ENCODE measurements at regions not wholly inside any gene's neighbourhood (a gene's known extent, or its start where the extent isn't known, plus 50 kb on each side); places are given as distances from the start of the nearest gene placed in this dataset.

GRCh38 chr13:106246242-106246641 lies 289.2 kb downstream of the EFNB2 start:
- in situ Hi-C loops (cut with HindIII; ENCODE audit: low sequenced_read_pairs) = no loop called here

- in situ Hi-C loops (cut with HindIII; ENCODE audit: low sequenced_read_pairs) = no loop called here
Measured at GRCh38 chr13:106243011-106243565, 292.4 kb downstream of the EFNB2 start.

- in situ Hi-C loops (cut with HindIII; ENCODE audit: low sequenced_read_pairs) = no loop called here
Measured at GRCh38 chr13:106241974-106242953, 293.2 kb downstream of the EFNB2 start.

- in situ Hi-C loops (cut with HindIII; ENCODE audit: low sequenced_read_pairs) = no loop called here
Measured at GRCh38 chr13:106238690-106239089, 296.8 kb downstream of the EFNB2 start.

GRCh38 chr13:106234636-106235035 lies 300.8 kb downstream of the EFNB2 start:
- in situ Hi-C loops (cut with HindIII; ENCODE audit: low sequenced_read_pairs) = no loop called here

- in situ Hi-C loops (cut with HindIII; ENCODE audit: low sequenced_read_pairs) = no loop called here
Measured at GRCh38 chr13:106233134-106233735, 302.2 kb downstream of the EFNB2 start.

- in situ Hi-C loops (cut with HindIII; ENCODE audit: low sequenced_read_pairs) = no loop called here
Measured at GRCh38 chr13:106232681-106233080, 302.8 kb downstream of the EFNB2 start.

GRCh38 chr13:106230450-106230849 lies 305.0 kb downstream of the EFNB2 start:
- in situ Hi-C loops (cut with HindIII; ENCODE audit: low sequenced_read_pairs) = no loop called here

- in situ Hi-C loops (cut with HindIII; ENCODE audit: low sequenced_read_pairs) = no loop called here
Measured at GRCh38 chr13:106225126-106225525, 310.3 kb downstream of the EFNB2 start.

- in situ Hi-C loops (cut with HindIII; ENCODE audit: low sequenced_read_pairs) = no loop called here
Measured at GRCh38 chr13:106220211-106220610, 315.3 kb downstream of the EFNB2 start.

GRCh38 chr13:106213028-106213757 lies 322.3 kb downstream of the EFNB2 start:
- in situ Hi-C loops (cut with HindIII; ENCODE audit: low sequenced_read_pairs) = no loop called here

- in situ Hi-C loops (cut with HindIII; ENCODE audit: low sequenced_read_pairs) = no loop called here
Measured at GRCh38 chr13:106212386-106213010, 323.0 kb downstream of the EFNB2 start.

- in situ Hi-C loops (cut with HindIII; ENCODE audit: low sequenced_read_pairs) = no loop called here
Measured at GRCh38 chr13:106210324-106210723, 325.1 kb downstream of the EFNB2 start.

GRCh38 chr13:106205871-106206270 lies 329.6 kb downstream of the EFNB2 start:
- in situ Hi-C loops (cut with HindIII; ENCODE audit: low sequenced_read_pairs) = no loop called here

GRCh38 chr13:106197496-106197895 lies 338.0 kb downstream of the EFNB2 start:
- in situ Hi-C loops (cut with HindIII; ENCODE audit: low sequenced_read_pairs) = no loop called here

- in situ Hi-C loops (cut with HindIII; ENCODE audit: low sequenced_read_pairs) = no loop called here
Measured at GRCh38 chr13:106187501-106188095, 347.9 kb downstream of the EFNB2 start.

- in situ Hi-C loops (cut with HindIII; ENCODE audit: low sequenced_read_pairs) = no loop called here
Measured at GRCh38 chr13:106187101-106187500, 348.4 kb downstream of the EFNB2 start.

GRCh38 chr13:106186366-106187030 lies 349.0 kb downstream of the EFNB2 start:
- in situ Hi-C loops (cut with HindIII; ENCODE audit: low sequenced_read_pairs) = no loop called here

GRCh38 chr13:106184790-106185189 lies 350.7 kb downstream of the EFNB2 start:
- in situ Hi-C loops (cut with HindIII; ENCODE audit: low sequenced_read_pairs) = no loop called here

Measured in DLD1 (cell line).